ENCODE measurements at regions not wholly inside any gene's neighbourhood (a gene's known extent, or its start where the extent isn't known, plus 50 kb on each side); places are given as distances from the start of the nearest gene placed in this dataset.

GRCh38 chr2:734496-734895 lies 57.3 kb upstream of the TMEM18 start:
- H3K27ac ChIP-seq: no peak overlapping the region

DNA sequence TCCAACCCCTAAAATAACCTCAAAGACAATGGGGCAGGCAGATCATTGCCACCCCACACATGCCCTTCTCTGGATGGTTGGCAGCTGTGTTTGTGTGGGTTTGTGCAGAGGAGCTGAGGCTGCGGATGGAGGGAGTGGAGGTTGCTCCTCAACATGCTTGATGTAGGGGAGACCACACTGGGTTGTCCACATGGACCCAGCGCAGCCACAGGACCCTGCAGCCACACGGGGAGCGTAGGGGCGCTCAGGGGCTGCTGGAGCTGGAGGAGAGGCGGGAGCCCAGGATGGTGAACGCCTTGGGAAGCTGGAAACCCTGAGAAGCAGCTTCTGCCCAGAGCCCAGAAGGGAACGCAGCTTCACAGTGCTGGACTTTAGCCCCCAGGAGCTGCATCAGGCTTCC lies 56.3 kb upstream of the TMEM18 start:
- TF ChIP-seq, protein P1, sequence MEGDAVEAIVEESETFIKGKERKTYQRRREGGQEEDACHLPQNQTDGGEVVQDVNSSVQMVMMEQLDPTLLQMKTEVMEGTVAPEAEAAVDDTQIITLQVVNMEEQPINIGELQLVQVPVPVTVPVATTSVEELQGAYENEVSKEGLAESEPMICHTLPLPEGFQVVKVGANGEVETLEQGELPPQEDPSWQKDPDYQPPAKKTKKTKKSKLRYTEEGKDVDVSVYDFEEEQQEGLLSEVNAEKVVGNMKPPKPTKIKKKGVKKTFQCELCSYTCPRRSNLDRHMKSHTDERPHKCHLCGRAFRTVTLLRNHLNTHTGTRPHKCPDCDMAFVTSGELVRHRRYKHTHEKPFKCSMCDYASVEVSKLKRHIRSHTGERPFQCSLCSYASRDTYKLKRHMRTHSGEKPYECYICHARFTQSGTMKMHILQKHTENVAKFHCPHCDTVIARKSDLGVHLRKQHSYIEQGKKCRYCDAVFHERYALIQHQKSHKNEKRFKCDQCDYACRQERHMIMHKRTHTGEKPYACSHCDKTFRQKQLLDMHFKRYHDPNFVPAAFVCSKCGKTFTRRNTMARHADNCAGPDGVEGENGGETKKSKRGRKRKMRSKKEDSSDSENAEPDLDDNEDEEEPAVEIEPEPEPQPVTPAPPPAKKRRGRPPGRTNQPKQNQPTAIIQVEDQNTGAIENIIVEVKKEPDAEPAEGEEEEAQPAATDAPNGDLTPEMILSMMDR (conservative IDR thresholded peaks at IDR 0.05): no peak

More at GRCh38 chr2:734496-734895, 57.3 kb upstream of the TMEM18 start:
- TF ChIP-seq, protein P1 (conservative IDR thresholded peaks at IDR 0.05): no peak
- no peak for TF ChIP-seq ZFX (IDR thresholded peaks at IDR 0.05)

DNA sequence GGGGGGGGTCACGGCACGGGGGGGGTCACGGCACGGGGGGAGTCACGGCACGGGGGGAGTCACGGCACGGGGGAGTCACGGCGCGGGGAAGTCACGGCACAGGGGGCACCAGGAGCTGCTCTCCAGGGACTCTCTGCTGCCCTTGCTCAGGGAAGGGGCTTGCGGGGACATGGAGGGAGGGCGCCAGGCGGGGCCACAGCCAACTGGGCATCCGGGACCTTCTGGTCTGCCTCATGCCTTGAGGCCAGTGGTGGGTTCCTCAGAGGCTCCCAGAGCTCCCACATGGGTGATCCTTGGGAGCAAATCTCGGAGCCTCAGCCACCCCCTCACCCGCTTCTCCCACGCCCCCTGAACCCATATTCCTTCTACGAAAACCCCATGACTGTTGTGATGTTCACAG lies 55.8 kb upstream of the TMEM18 start:
- no peak overlapping the region for H3K27ac ChIP-seq

More for the DNA sequence above, 56.3 kb upstream of the TMEM18 start:
- H3K27ac ChIP-seq: no peak overlapping the region

GRCh38 chr2:731711-732110 lies 54.5 kb upstream of the TMEM18 start:
- H3K27ac ChIP-seq: no peak overlapping the region
- no peak for TF ChIP-seq ZFX (IDR thresholded peaks at IDR 0.05)
- TF ChIP-seq, protein P1 (conservative IDR thresholded peaks at IDR 0.05): no peak

More for the DNA sequence above, 55.8 kb upstream of the TMEM18 start:
- TF ChIP-seq ZFX (IDR thresholded peaks at IDR 0.05): no peak
- TF ChIP-seq, protein P1 (conservative IDR thresholded peaks at IDR 0.05): no peak

- no peak for TF ChIP-seq ZFX (IDR thresholded peaks at IDR 0.05)
- TF ChIP-seq, protein P1 (conservative IDR thresholded peaks at IDR 0.05): no peak
- H3K27ac ChIP-seq: no peak overlapping the region
Observed at GRCh38 chr2:729376-729861, 52.2 kb upstream of the TMEM18 start.

- TF ChIP-seq, protein P1 (conservative IDR thresholded peaks at IDR 0.05): no peak
- TF ChIP-seq ZFX (IDR thresholded peaks at IDR 0.05): no peak
Observed at GRCh38 chr2:728165-728564, 51.0 kb upstream of the TMEM18 start.

GRCh38 chr2:727071-727470 lies 49.9 kb upstream of the TMEM18 start:
- TF ChIP-seq ZFX (IDR thresholded peaks at IDR 0.05): no peak
- TF ChIP-seq, protein P1 (conservative IDR thresholded peaks at IDR 0.05): no peak
- H3K27ac ChIP-seq: no peak overlapping the region

More at GRCh38 chr2:728165-728564, 51.0 kb upstream of the TMEM18 start:
- no peak overlapping the region for H3K27ac ChIP-seq
